Mammary epithelial cell (primary cell): ENCODE measurements at regions not wholly inside any gene's neighbourhood (a gene's known extent, or its start where the extent isn't known, plus 50 kb on each side); places are given as distances from the start of the nearest gene placed in this dataset.

ENCODE experiments used
- EZH2 ChIP-seq: IDR thresholded peaks from 2 replicates; pipeline ENCODE4 v1.6.1; 2012; ENCODE audit warnings: low read length, inconsistent platforms, borderline replicate concordance
- TF ChIP-seq, protein P1 (sequence below), 2 donors: IDR thresholded peaks in 1 of 2; conservative IDR thresholded peaks in 1 of 2; 2 replicates each; pipeline ENCODE4 v1.5.1; 2011 to 2012; ENCODE audit warnings: inconsistent platforms in 2 of 2, low read length in 2 of 2, mild to moderate bottlenecking in 2 of 2, control low read depth in 1 of 2, low read depth in 1 of 2; ENCODE audit not compliant: insufficient read depth in 1 of 2; ENCODE audit errors: extremely low read depth in 1 of 2

DNA sequence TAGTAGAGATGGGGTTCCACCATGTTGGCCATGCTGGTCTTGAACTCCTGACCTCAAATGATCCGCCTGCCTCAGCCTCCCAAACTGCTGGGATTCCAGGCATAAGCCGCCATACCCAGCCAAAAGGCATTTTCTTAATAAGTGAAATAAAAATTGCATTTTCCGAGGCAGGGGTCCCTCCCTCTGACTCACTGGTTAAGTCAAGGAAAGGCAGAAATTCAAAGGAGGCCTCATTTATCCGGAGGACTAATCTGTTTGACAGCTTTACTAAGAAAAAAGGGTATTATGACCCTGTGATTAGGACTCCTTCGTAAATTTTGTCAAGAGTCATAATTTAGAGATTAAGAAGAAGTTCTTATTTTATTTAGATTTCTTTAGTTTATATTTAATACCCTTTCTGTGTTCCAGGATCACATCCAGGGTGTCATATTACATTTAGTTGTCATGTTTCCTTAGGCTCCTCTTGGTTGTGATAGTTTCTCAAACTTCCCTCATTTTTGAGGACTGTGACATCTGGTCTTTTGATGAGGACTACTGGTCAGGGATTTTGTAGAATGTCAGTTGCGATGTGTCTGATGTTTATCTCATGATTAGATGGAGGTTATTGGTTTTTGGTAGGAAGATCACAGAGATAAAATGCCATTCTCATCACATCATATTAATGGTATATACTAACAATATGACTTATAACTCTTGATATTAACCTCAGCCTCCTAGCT lies 753.7 kb upstream of the AMOT start:
- TF ChIP-seq, protein P1, sequence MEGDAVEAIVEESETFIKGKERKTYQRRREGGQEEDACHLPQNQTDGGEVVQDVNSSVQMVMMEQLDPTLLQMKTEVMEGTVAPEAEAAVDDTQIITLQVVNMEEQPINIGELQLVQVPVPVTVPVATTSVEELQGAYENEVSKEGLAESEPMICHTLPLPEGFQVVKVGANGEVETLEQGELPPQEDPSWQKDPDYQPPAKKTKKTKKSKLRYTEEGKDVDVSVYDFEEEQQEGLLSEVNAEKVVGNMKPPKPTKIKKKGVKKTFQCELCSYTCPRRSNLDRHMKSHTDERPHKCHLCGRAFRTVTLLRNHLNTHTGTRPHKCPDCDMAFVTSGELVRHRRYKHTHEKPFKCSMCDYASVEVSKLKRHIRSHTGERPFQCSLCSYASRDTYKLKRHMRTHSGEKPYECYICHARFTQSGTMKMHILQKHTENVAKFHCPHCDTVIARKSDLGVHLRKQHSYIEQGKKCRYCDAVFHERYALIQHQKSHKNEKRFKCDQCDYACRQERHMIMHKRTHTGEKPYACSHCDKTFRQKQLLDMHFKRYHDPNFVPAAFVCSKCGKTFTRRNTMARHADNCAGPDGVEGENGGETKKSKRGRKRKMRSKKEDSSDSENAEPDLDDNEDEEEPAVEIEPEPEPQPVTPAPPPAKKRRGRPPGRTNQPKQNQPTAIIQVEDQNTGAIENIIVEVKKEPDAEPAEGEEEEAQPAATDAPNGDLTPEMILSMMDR (conservative IDR thresholded peaks at IDR 0.05 in 1 of 2, IDR thresholded peaks at IDR 0.05 in 1 of 2; ENCODE audit: extremely low read depth in 1 of 2, insufficient read depth in 1 of 2, low read depth in 1 of 2, low read length in 2 of 2): no peak
- TF ChIP-seq EZH2: no peak
